Osteoblast (primary cell): ENCODE measurements at regions not wholly inside any gene's neighbourhood (a gene's known extent, or its start where the extent isn't known, plus 50 kb on each side); places are given as distances from the start of the nearest gene placed in this dataset.

Experiments used
- DNase-seq: peaks from one replicate; pipeline ENCODE4 v3.0.0; 2011; ENCODE audit warnings: low spot score, mixed read lengths; ENCODE audit not compliant: insufficient read length; ENCODE audit errors: missing footprints
- H2AFZ ChIP-seq: 2 replicates; pipeline ENCODE4 v1.6.0; 2011; ENCODE audit warnings: mild to moderate bottlenecking, low read length
- H3K27ac ChIP-seq: 2 replicates; pipeline ENCODE4 v1.5.1; 2011; ENCODE audit warnings: mild to moderate bottlenecking, low read depth, low read length, moderate library complexity
- H3K27me3 ChIP-seq: 2 replicates; pipeline ENCODE4 v1.6.0; 2012; ENCODE audit warnings: mild to moderate bottlenecking, control low read depth, inconsistent platforms, low read length, moderate library complexity; ENCODE audit not compliant: insufficient read depth
- H3K36me3 ChIP-seq: 2 replicates; pipeline ENCODE4 v1.5.1; 2011; ENCODE audit warnings: mild to moderate bottlenecking, low read length, control low read depth, moderate library complexity; ENCODE audit not compliant: insufficient read depth
- H3K4me1 ChIP-seq: 2 replicates; pipeline ENCODE4 v1.5.1; 2011; ENCODE audit warnings: mild to moderate bottlenecking, low read length, control low read depth, moderate library complexity; ENCODE audit not compliant: insufficient read depth
- H3K4me2 ChIP-seq: 2 replicates; pipeline ENCODE4 v1.6.0; 2011; ENCODE audit warnings: mild to moderate bottlenecking, low read length; ENCODE audit not compliant: insufficient read depth
- H3K4me3 ChIP-seq: fragments of 200-600 bp; sonication (generic); 3 replicates; pipeline ENCODE4 v1.5.1; 2012; ENCODE audit warnings: mild to moderate bottlenecking, low read length, inconsistent platforms; ENCODE audit not compliant: insufficient read depth
- H3K79me2 ChIP-seq: 2 replicates; pipeline ENCODE4 v1.6.0; 2012; ENCODE audit warnings: mild to moderate bottlenecking, low read length, control low read depth, inconsistent platforms; ENCODE audit not compliant: insufficient read depth
- H3K9me3 ChIP-seq: 2 replicates; pipeline ENCODE4 v1.5.1; 2011; ENCODE audit warnings: low read depth, low read length, control low read depth
- H4K20me1 ChIP-seq: 2 replicates; pipeline ENCODE4 v1.6.0; 2012; ENCODE audit warnings: mild to moderate bottlenecking, low read length, control low read depth; ENCODE audit not compliant: insufficient read depth
- TF ChIP-seq, protein P1 (sequence below): IDR thresholded peaks from 2 replicates; pipeline ENCODE4 v1.5.1; 2011; ENCODE audit warnings: mild to moderate bottlenecking, low read depth, low read length, moderate library complexity; ENCODE audit errors: extremely low read depth

DNA sequence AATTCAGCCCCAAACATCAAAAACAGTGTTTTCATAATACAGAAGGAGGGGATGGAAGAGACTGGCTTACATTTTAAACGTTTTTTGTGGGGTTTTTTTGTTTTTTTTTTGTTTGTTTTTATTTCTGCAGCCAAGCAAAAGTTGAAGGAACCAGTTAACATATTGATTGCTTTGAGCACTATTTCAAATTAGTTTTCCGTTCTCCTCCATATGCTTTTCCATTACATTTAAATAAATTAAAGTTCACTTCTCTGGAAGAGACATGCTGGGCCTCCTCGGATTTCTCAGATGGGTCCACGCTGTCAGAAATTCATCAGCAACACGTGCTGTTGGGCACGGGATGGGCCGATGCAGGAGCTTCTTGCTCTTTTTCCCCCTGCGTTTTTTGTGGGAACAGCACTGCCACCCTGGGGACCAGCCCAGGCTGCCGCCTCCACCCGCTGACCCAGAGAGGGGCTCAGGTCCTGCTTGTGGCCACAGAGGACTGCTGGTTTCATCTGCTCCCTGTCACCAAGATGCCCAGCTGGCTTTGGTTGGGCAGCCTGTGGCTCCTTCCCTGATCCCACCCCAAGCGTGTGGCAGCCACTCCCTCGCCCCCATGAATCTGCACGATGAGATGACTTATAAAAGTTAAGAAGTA lies 67.7 kb upstream of the CHST15 start:
- Histone ChIP-seq H3K4me1 (peaks cover 25% of the 10 kb centered on the region), H2AFZ (no peak overlapping the region), H3K36me3 (no peaks in the 10 kb centered on the region), H3K27ac (no peak overlapping the region), H3K27me3 (no peaks in the 10 kb centered on the region), H3K79me2 (no peaks in the 10 kb centered on the region), H3K9me3 (no peaks in the 10 kb centered on the region), H4K20me1 (no peaks in the 10 kb centered on the region), H3K4me3 (no peak overlapping the region), H3K4me2 (no peak overlapping the region)
- TF ChIP-seq, protein P1, sequence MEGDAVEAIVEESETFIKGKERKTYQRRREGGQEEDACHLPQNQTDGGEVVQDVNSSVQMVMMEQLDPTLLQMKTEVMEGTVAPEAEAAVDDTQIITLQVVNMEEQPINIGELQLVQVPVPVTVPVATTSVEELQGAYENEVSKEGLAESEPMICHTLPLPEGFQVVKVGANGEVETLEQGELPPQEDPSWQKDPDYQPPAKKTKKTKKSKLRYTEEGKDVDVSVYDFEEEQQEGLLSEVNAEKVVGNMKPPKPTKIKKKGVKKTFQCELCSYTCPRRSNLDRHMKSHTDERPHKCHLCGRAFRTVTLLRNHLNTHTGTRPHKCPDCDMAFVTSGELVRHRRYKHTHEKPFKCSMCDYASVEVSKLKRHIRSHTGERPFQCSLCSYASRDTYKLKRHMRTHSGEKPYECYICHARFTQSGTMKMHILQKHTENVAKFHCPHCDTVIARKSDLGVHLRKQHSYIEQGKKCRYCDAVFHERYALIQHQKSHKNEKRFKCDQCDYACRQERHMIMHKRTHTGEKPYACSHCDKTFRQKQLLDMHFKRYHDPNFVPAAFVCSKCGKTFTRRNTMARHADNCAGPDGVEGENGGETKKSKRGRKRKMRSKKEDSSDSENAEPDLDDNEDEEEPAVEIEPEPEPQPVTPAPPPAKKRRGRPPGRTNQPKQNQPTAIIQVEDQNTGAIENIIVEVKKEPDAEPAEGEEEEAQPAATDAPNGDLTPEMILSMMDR = no peak
- DNase-seq = no peak

DNA sequence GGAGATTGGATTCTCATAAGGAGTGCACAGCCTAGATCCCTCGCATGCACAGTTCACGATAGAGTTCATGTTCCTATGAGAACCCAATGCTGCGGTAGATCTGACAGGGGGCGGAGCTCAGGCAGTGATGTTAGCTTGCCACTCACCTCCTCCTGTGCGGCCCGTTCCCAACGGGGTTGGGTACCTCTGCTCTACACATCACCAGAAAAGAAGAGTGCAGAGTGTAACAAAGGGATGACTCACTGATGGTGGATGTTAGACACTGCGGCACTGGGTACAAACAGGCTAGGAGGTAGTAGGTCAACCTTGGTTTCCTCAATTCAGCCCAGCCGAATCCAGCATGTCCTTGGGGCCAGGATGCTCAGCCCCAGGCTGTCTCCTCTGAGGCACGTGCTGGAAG lies 66.8 kb upstream of the CHST15 start:
- no peaks in the 10 kb centered on the region for H3K36me3 ChIP-seq
- no peaks in the 10 kb centered on the region for H3K9me3 ChIP-seq
- H3K4me3 ChIP-seq = no peak overlapping the region
- no peaks in the 10 kb centered on the region for H4K20me1 ChIP-seq
- no peak for DNase-seq
- H3K4me2 ChIP-seq = no peak overlapping the region
- H3K27ac ChIP-seq = no peak overlapping the region
- H3K4me1 ChIP-seq = peaks cover 33% of the 10 kb centered on the region
- TF ChIP-seq, protein P1 = no peak
- H3K79me2 ChIP-seq = no peaks in the 10 kb centered on the region
- no peak overlapping the region for H2AFZ ChIP-seq
- no peaks in the 10 kb centered on the region for H3K27me3 ChIP-seq

DNA sequence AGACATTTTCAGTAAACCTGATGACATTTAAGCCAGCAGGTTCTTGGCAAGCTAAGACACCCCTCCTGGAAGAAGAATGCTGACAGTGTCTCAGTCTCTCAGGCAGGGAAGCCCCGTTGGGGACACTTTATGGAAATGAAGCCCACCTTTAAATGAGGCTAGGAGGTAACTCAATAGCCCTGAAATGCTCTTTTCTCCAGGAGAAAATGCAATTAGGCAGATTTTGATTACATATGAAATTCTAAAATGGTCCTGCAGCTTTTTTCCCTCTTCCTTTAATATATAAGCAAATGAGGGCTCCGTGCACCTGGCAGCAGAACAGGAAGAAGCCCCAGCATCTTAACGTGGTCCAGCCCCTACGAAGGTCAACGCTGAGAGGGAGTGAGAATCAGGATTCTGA lies 65.8 kb upstream of the CHST15 start:
- Histone ChIP-seq H3K27me3 (no peaks in the 10 kb centered on the region), H3K4me1 (peaks cover 33% of the 10 kb centered on the region), H3K4me3 (no peak overlapping the region), H3K79me2 (no peaks in the 10 kb centered on the region), H3K9me3 (no peaks in the 10 kb centered on the region), H4K20me1 (no peaks in the 10 kb centered on the region), H2AFZ (no peak overlapping the region), H3K4me2 (no peak overlapping the region), H3K36me3 (no peaks in the 10 kb centered on the region), H3K27ac (no peak overlapping the region)
- no peak for DNase-seq
- TF ChIP-seq, protein P1 = no peak

DNA sequence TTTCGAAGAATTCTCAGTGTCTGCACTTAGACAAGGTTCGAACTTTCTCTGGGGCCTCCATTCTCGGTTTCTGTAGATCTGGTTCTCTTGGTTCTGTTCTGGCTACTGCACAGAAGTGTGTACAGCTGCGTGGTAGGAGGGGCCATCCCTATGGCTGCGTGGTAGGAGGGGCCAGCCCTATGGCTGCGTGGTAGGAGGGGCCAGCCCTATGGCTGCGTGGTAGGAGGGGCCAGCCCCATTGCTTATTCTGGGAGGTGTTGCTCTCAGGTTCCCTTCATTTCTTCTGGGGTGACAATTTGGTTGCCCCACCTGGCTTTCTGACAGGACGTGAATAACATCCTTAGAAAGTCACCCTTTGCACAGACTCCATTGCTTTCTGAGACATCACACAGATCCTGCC lies 65.2 kb upstream of the CHST15 start:
- Histone ChIP-seq H3K79me2 (no peaks in the 10 kb centered on the region), H3K27ac (no peak overlapping the region), H3K9me3 (no peaks in the 10 kb centered on the region), H4K20me1 (no peaks in the 10 kb centered on the region), H3K4me2 (no peak overlapping the region), H2AFZ (no peak overlapping the region), H3K4me1 (peaks cover 36% of the 10 kb centered on the region), H3K4me3 (no peak overlapping the region), H3K36me3 (no peaks in the 10 kb centered on the region), H3K27me3 (no peaks in the 10 kb centered on the region)
- no peak for DNase-seq
- TF ChIP-seq, protein P1 = no peak
